HepG2 (cell line): ENCODE measurements at regions not wholly inside any gene's neighbourhood (a gene's known extent, or its start where the extent isn't known, plus 50 kb on each side); places are given as distances from the start of the nearest gene placed in this dataset.

ENCODE experiments used
- ATAC-seq: fragments of 200-7000 bp; cut with Tn5 transposase; 3 replicates; pipeline ENCODE4 v1.9.1; 2020; ENCODE audit warnings: mild to moderate bottlenecking, moderate library complexity
- BruUV-seq: library from RNA; stranded (reverse); fragments of 400-500 nt; replicated peaks from 2 replicates; lab custom pipeline; 2021; lab: Mats Ljungman, UMichigan
- CTCF ChIA-PET: fragments of 300-600 bp; formaldehyde crosslinking; extraction: SDS; loops from one replicate; lab custom pipeline; 2021; ENCODE audit warnings: low total read pairs, inconsistent platforms, low intra/inter-chr PET ratio; lab: Yijun Ruan, JAX
- POLR2A ChIA-PET: fragments of 350-600 bp; sonication (Branson Sonifier 250); formaldehyde crosslinking; loops from one replicate; lab custom pipeline; 2020; ENCODE audit warnings: antibody characterized with exemption, inconsistent platforms; lab: Yijun Ruan, JAX
- DNase-seq: peaks from one replicate; pipeline ENCODE4 v3.0.0-alpha.2; 2015; ENCODE audit warnings: low spot score
- FAIRE-seq: peaks from 3 replicates; lab custom pipeline; 2011; peaks lifted over from hg19 to GRCh38; lab: Jason Lieb, UNC
- H2AFZ ChIP-seq: one replicate; pipeline ENCODE4 v1.6.1; 2011; ENCODE audit warnings: low read length, inconsistent platforms
- H3K27ac ChIP-seq: fragments of 300-600 bp; 3 replicates; pipeline ENCODE4 v1.8.0; 2011; ENCODE audit warnings: mixed run types, mild to moderate bottlenecking, mixed read lengths, low read length, inconsistent platforms; ENCODE audit not compliant: insufficient read depth; ENCODE audit errors: extremely low read length
- H3K27me3 ChIP-seq, 2 experiments: fragments of 200-600 bp in 1 of 2; 2 replicates in 1 of 2; 3 replicates in 1 of 2; pipeline versions ENCODE4 v1.6.0 to v1.8.0; 2011; ENCODE audit warnings: low read length in 2 of 2, mild to moderate bottlenecking in 2 of 2, moderate library complexity in 2 of 2, inconsistent platforms in 1 of 2; ENCODE audit not compliant: insufficient read depth in 2 of 2, control insufficient read depth in 1 of 2
- H3K36me3 ChIP-seq, 2 experiments: fragments of 200-600 bp in 1 of 2; replicated peaks in 1 of 2; 2 replicates in 1 of 2; 3 replicates in 1 of 2; pipeline versions ENCODE4 v1.5.1 to v1.8.0; 2011; ENCODE audit warnings: low read length in 2 of 2, inconsistent platforms in 1 of 2; ENCODE audit not compliant: insufficient read depth in 2 of 2, control insufficient read depth in 1 of 2
- H3K4me1 ChIP-seq: 2 replicates; pipeline ENCODE4 v1.5.1; 2012; ENCODE audit warnings: low read length, inconsistent platforms; ENCODE audit not compliant: insufficient read depth
- H3K4me2 ChIP-seq: 2 replicates; pipeline ENCODE4 v1.6.0; 2011; ENCODE audit warnings: low read depth, low read length, inconsistent platforms
- H3K4me3 ChIP-seq, 3 experiments: fragments of 200-600 bp in 1 of 3; sonication (generic), shearing (Covaris generic) in 1 of 3; replicated peaks in 1 of 3; 2 replicates each; pipeline ENCODE4 v1.5.1; 2011 to 2016; ENCODE audit warnings: low read length in 3 of 3, inconsistent platforms in 2 of 3, low read depth in 2 of 3, mild to moderate bottlenecking in 2 of 3, control low read depth in 1 of 3, mixed read lengths in 1 of 3; ENCODE audit not compliant: insufficient read depth in 1 of 3
- H3K79me2 ChIP-seq: one replicate; pipeline ENCODE4 v1.6.1; 2011; ENCODE audit warnings: low read length, inconsistent platforms; ENCODE audit not compliant: insufficient read depth
- H3K9ac ChIP-seq: 2 replicates; pipeline ENCODE4 v1.6.0; 2011; ENCODE audit warnings: mild to moderate bottlenecking, low read depth, low read length, inconsistent platforms; ENCODE audit not compliant: insufficient read depth
- H3K9me3 ChIP-seq: 2 replicates; pipeline ENCODE4 v1.5.1; 2012; ENCODE audit warnings: mild to moderate bottlenecking, low read length
- H4K20me1 ChIP-seq: 2 replicates; pipeline ENCODE4 v1.6.0; 2011; ENCODE audit warnings: inconsistent platforms, mild to moderate bottlenecking, low read length, moderate library complexity; ENCODE audit not compliant: insufficient read depth
- ARID3A ChIP-seq: IDR thresholded peaks from 2 replicates; pipeline ENCODE4 v1.6.1; 2012; ENCODE audit warnings: low read depth, low read length, improper control_type of control experiment
- ARNT2 ChIP-seq: sonication (generic); formaldehyde crosslinking; IDR thresholded peaks from 2 replicates; pipeline ENCODE4 v1.8.0; 2022; ENCODE audit warnings: mild to moderate bottlenecking, low read depth, missing genetic modification reagents, moderate library complexity
- ATRX ChIP-seq: sonication (generic); formaldehyde crosslinking; IDR thresholded peaks from 2 replicates; pipeline ENCODE4 v1.4.0; 2020; ENCODE audit warnings: missing genetic modification reagents, borderline replicate concordance
- MEF2D ChIP-seq: sonication (generic); formaldehyde crosslinking; IDR thresholded peaks from 2 replicates; pipeline ENCODE4 v1.5.1; 2020; ENCODE audit warnings: mild to moderate bottlenecking, missing genetic modification reagents
- MEIS2 ChIP-seq: sonication (generic); formaldehyde crosslinking; IDR thresholded peaks from 2 replicates; pipeline ENCODE4 v1.9.0; 2021; ENCODE audit warnings: mild to moderate bottlenecking, missing genetic modification reagents
- MXD4 ChIP-seq: IDR thresholded peaks from 2 replicates; pipeline ENCODE4 v1.6.1; 2016; ENCODE audit warnings: mild to moderate bottlenecking, missing biosample characterization, missing genetic modification reagents
- RFX5 ChIP-seq: IDR thresholded peaks from 2 replicates; pipeline ENCODE4 v1.6.1; 2011; ENCODE audit warnings: low read depth, low read length, improper control_type of control experiment
- TRIM24 ChIP-seq: sonication (generic); formaldehyde crosslinking; IDR thresholded peaks from 2 replicates; pipeline ENCODE4 v1.8.0; 2022; ENCODE audit warnings: mild to moderate bottlenecking, missing genetic modification reagents
- ZBTB44 ChIP-seq: sonication (generic); formaldehyde crosslinking; IDR thresholded peaks from 2 replicates; pipeline ENCODE4 v1.4.0; 2020; ENCODE audit warnings: missing genetic modification reagents
- ZNF563 ChIP-seq: sonication (generic); formaldehyde crosslinking; IDR thresholded peaks from 2 replicates; pipeline ENCODE4 v1.8.0; 2022; ENCODE audit warnings: mild to moderate bottlenecking, moderate library complexity, missing genetic modification reagents
- ZNF619 ChIP-seq: sonication (generic); formaldehyde crosslinking; IDR thresholded peaks from 2 replicates; pipeline ENCODE4 v1.4.0; 2020; ENCODE audit warnings: mild to moderate bottlenecking, missing genetic modification reagents
- ZNF724P ChIP-seq: sonication (generic); formaldehyde crosslinking; IDR thresholded peaks from 2 replicates; pipeline ENCODE4 v1.8.0; 2022; ENCODE audit warnings: missing genetic modification reagents, borderline replicate concordance
- WGBS: methylation state at CpG from one replicate; pipeline ENCODE4 v1.1.6; 2017; ENCODE audit warnings: low lambda C conversion rate; 5-methylcytosine and 5-hydroxymethylcytosine counted together
- in situ Hi-C: cut with HindIII; loops from 2 replicates; pipeline ENCODE4 v1.10.0; 2017; ENCODE audit warnings: low pct_unique_long_range_greater_than_20kb; ENCODE audit not compliant: extremely low pct_ligation_motif_present
- intact Hi-C: fragments of 100-400 bp; cut with micrococcal nuclease; formaldehyde crosslinking; loops from one replicate; pipeline ENCODE4 v1.10.0; 2022; ENCODE audit not compliant: unreplicated experiment
- TF ChIP-seq, protein P1 (sequence below): sonication (generic); formaldehyde crosslinking; IDR thresholded peaks from 2 replicates; pipeline ENCODE4 v1.4.0; 2020; ENCODE audit warnings: missing genetic modification reagents
- TF ChIP-seq, protein P2 (sequence below): sonication (generic); formaldehyde crosslinking; IDR thresholded peaks from 2 replicates; pipeline ENCODE4 v1.9.0; 2021; ENCODE audit warnings: missing genetic modification reagents, borderline replicate concordance

DNA sequence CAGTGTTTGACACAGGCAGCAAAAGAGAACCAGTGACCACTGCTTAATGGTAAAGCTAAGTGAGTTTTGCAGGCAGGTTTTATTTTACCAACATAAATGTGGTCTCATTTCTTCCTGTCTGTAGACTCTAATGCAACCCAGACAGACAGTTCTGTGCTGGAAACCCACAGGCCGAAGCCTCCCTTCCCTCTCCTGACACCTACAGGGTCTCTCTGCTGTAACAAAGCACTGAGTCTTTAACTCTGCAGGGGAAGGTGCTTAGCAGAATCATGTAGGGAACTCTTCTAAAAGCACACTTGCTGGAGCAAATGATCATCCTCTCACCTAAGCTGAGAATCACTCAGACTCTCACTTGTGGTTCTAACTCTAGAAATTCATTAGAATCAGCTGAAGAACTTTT lies 200.3 kb downstream of the KBTBD8 start:
- ChIA-PET CTCF (no interaction called here), POLR2A (no interaction called here)
- Histone ChIP-seq H2AFZ (no peak overlapping the region), H4K20me1 (no peaks in the 10 kb centered on the region), H3K27ac (no peak overlapping the region), H3K4me3 (no peak overlapping the region), H3K79me2 (no peaks in the 10 kb centered on the region), H3K9me3 (no peaks in the 10 kb centered on the region), H3K4me1 (no peaks in the 10 kb centered on the region), H3K36me3 (no peaks in the 10 kb centered on the region), H3K9ac (no peak overlapping the region), H3K4me2 (no peak overlapping the region), H3K27me3 (no peaks in the 10 kb centered on the region)
- WGBS = 0% methylated on average over 1 of the region's 1 CpG
- BruUV-seq = no TSS peak
- FAIRE-seq (no peak), DNase-seq (no peak), ATAC-seq (no peak)
- in situ Hi-C loops (no loop called here), intact Hi-C loops (loop anchor here (5.0 kb wide), 1 partner anchor 159 kb away; no protein-coding TSS in a partner anchor)
- TF ChIP-seq ZNF724P (CRISPR knock-in tag) = no peak
- no peak for TF ChIP-seq ZNF563 (CRISPR knock-in tag)
- TF ChIP-seq MXD4 (CRISPR knock-in tag) = no peak
- TF ChIP-seq MEF2D (CRISPR knock-in tag) = no peak
- TF ChIP-seq ZNF619 = no peak
- no peak for TF ChIP-seq MEIS2 (CRISPR knock-in tag)
- no peak for TF ChIP-seq RFX5
- TF ChIP-seq, protein P1, sequence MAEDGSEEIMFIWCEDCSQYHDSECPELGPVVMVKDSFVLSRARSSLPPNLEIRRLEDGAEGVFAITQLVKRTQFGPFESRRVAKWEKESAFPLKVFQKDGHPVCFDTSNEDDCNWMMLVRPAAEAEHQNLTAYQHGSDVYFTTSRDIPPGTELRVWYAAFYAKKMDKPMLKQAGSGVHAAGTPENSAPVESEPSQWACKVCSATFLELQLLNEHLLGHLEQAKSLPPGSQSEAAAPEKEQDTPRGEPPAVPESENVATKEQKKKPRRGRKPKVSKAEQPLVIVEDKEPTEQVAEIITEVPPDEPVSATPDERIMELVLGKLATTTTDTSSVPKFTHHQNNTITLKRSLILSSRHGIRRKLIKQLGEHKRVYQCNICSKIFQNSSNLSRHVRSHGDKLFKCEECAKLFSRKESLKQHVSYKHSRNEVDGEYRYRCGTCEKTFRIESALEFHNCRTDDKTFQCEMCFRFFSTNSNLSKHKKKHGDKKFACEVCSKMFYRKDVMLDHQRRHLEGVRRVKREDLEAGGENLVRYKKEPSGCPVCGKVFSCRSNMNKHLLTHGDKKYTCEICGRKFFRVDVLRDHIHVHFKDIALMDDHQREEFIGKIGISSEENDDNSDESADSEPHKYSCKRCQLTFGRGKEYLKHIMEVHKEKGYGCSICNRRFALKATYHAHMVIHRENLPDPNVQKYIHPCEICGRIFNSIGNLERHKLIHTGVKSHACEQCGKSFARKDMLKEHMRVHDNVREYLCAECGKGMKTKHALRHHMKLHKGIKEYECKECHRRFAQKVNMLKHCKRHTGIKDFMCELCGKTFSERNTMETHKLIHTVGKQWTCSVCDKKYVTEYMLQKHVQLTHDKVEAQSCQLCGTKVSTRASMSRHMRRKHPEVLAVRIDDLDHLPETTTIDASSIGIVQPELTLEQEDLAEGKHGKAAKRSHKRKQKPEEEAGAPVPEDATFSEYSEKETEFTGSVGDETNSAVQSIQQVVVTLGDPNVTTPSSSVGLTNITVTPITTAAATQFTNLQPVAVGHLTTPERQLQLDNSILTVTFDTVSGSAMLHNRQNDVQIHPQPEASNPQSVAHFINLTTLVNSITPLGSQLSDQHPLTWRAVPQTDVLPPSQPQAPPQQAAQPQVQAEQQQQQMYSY (CRISPR knock-in tag) = no peak
- TF ChIP-seq ARNT2 (CRISPR knock-in tag) = no peak
- no peak for TF ChIP-seq ATRX
- no peak for TF ChIP-seq ARID3A
- no peak for TF ChIP-seq ZBTB44 (CRISPR knock-in tag)
- no peak for TF ChIP-seq TRIM24
- TF ChIP-seq, protein P2, sequence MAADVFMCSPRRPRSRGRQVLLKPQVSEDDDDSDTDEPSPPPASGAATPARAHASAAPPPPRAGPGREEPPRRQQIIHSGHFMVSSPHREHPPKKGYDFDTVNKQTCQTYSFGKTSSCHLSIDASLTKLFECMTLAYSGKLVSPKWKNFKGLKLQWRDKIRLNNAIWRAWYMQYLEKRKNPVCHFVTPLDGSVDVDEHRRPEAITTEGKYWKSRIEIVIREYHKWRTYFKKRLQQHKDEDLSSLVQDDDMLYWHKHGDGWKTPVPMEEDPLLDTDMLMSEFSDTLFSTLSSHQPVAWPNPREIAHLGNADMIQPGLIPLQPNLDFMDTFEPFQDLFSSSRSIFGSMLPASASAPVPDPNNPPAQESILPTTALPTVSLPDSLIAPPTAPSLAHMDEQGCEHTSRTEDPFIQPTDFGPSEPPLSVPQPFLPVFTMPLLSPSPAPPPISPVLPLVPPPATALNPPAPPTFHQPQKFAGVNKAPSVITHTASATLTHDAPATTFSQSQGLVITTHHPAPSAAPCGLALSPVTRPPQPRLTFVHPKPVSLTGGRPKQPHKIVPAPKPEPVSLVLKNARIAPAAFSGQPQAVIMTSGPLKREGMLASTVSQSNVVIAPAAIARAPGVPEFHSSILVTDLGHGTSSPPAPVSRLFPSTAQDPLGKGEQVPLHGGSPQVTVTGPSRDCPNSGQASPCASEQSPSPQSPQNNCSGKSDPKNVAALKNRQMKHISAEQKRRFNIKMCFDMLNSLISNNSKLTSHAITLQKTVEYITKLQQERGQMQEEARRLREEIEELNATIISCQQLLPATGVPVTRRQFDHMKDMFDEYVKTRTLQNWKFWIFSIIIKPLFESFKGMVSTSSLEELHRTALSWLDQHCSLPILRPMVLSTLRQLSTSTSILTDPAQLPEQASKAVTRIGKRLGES (CRISPR knock-in tag) = no peak
